ENCODE measurements at regions not wholly inside any gene's neighbourhood (a gene's known extent, or its start where the extent isn't known, plus 50 kb on each side); places are given as distances from the start of the nearest gene placed in this dataset.
"Not testable (repeated sequence)": the region's sequence is repeated elsewhere in the genome, so short reads cannot be mapped to it uniquely, and the experiment has no call there.

DNA sequence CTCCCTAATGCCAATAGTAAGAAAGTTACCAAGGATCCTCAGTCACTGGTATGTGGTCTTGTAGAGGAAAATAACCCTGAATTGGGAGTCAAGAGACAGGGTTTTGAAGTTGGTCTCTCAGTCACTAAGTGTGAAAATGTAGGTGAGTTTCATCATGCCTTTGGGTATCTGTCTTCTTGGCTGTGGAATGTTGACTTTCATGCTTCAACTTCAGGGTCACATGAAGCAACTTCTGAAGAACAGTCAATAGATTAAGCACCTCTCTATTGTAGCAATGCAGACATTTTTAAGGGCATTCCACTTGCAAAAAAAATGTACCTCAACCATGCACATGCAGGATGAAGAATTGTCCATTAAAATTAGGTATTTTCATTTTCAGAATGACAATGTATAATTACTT lies 194.6 kb downstream of the CSNK1G3 start:
- H3K27me3 Mint-ChIP-seq (ENCODE audit: low read depth), result no peaks in the 10 kb centered on the region
- TF ChIP-seq, protein P1, sequence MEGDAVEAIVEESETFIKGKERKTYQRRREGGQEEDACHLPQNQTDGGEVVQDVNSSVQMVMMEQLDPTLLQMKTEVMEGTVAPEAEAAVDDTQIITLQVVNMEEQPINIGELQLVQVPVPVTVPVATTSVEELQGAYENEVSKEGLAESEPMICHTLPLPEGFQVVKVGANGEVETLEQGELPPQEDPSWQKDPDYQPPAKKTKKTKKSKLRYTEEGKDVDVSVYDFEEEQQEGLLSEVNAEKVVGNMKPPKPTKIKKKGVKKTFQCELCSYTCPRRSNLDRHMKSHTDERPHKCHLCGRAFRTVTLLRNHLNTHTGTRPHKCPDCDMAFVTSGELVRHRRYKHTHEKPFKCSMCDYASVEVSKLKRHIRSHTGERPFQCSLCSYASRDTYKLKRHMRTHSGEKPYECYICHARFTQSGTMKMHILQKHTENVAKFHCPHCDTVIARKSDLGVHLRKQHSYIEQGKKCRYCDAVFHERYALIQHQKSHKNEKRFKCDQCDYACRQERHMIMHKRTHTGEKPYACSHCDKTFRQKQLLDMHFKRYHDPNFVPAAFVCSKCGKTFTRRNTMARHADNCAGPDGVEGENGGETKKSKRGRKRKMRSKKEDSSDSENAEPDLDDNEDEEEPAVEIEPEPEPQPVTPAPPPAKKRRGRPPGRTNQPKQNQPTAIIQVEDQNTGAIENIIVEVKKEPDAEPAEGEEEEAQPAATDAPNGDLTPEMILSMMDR (IDR thresholded peaks at IDR 0.05; ENCODE audit: unreplicated experiment), result no peak
- H3K27ac Mint-ChIP-seq, result no peak overlapping the region
- no peak overlapping the region for H3K4me3 Mint-ChIP-seq
- peaks cover 6% of the 10 kb centered on the region for H3K4me1 Mint-ChIP-seq
- H3K36me3 Mint-ChIP-seq, result peaks cover 3% of the 10 kb centered on the region
- peaks cover 25% of the 10 kb centered on the region for H3K9me3 Mint-ChIP-seq
- no peak for DNase-seq (ENCODE audit: low spot score in 2 of 2, unreplicated experiment in 2 of 2)

GRCh38 chr5:123705741-123706140 lies 193.8 kb downstream of the CSNK1G3 start:
- peaks cover 3% of the 10 kb centered on the region for H3K36me3 Mint-ChIP-seq
- no peak for DNase-seq (ENCODE audit: low spot score in 2 of 2, unreplicated experiment in 2 of 2)

GRCh38 chr5:123701511-123702200 lies 189.7 kb downstream of the CSNK1G3 start:
- Mint-ChIP-seq H3K27ac (no peak overlapping the region), H3K9me3 (peaks cover 15% of the 10 kb centered on the region), H3K36me3 (no peaks in the 10 kb centered on the region), H3K4me1 (no peaks in the 10 kb centered on the region), H3K4me3 (no peak overlapping the region), H3K27me3 (ENCODE audit: low read depth) (no peaks in the 10 kb centered on the region)
- DNase-seq (ENCODE audit: low spot score in 2 of 2, unreplicated experiment in 2 of 2), result no peak
- TF ChIP-seq, protein P1 (IDR thresholded peaks at IDR 0.05; ENCODE audit: unreplicated experiment), result no peak

More at GRCh38 chr5:123705741-123706140, 193.8 kb downstream of the CSNK1G3 start:
- H3K27ac Mint-ChIP-seq, result no peak overlapping the region
- H3K4me3 Mint-ChIP-seq, result no peak overlapping the region
- TF ChIP-seq, protein P1 (IDR thresholded peaks at IDR 0.05; ENCODE audit: unreplicated experiment), result no peak
- peaks cover 6% of the 10 kb centered on the region for H3K4me1 Mint-ChIP-seq
- peaks cover 17% of the 10 kb centered on the region for H3K9me3 Mint-ChIP-seq
- no peaks in the 10 kb centered on the region for H3K27me3 Mint-ChIP-seq (ENCODE audit: low read depth)

- Mint-ChIP-seq H3K36me3 (no peaks in the 10 kb centered on the region), H3K9me3 (peaks cover 11% of the 10 kb centered on the region), H3K4me1 (no peaks in the 10 kb centered on the region), H3K27ac (no peak overlapping the region), H3K4me3 (no peak overlapping the region), H3K27me3 (ENCODE audit: low read depth) (no peaks in the 10 kb centered on the region)
- TF ChIP-seq, protein P1 (IDR thresholded peaks at IDR 0.05; ENCODE audit: unreplicated experiment), result no peak
- no peak for DNase-seq (ENCODE audit: low spot score in 2 of 2, unreplicated experiment in 2 of 2)
Observed at GRCh38 chr5:123700624-123701287, 188.8 kb downstream of the CSNK1G3 start.

- Mint-ChIP-seq H3K9me3 (peaks cover 6% of the 10 kb centered on the region), H3K4me3 (no peak overlapping the region), H3K4me1 (no peaks in the 10 kb centered on the region), H3K27ac (no peak overlapping the region), H3K36me3 (no peaks in the 10 kb centered on the region), H3K27me3 (ENCODE audit: low read depth) (no peaks in the 10 kb centered on the region)
- TF ChIP-seq, protein P1 (IDR thresholded peaks at IDR 0.05; ENCODE audit: unreplicated experiment), result no peak
- no peak for DNase-seq (ENCODE audit: low spot score in 2 of 2, unreplicated experiment in 2 of 2)
Observed at GRCh38 chr5:123699571-123699970, 187.6 kb downstream of the CSNK1G3 start.

GRCh38 chr5:123698937-123699336 lies 187.0 kb downstream of the CSNK1G3 start:
- DNase-seq (ENCODE audit: low spot score in 2 of 2, unreplicated experiment in 2 of 2); H3K4me3 Mint-ChIP-seq; H3K27me3 Mint-ChIP-seq (ENCODE audit: low read depth); H3K27ac Mint-ChIP-seq; H3K4me1 Mint-ChIP-seq; H3K9me3 Mint-ChIP-seq; H3K36me3 Mint-ChIP-seq: not testable (repeated sequence)
